Keratinocyte (primary cell): ENCODE measurements at regions not wholly inside any gene's neighbourhood (a gene's known extent, or its start where the extent isn't known, plus 50 kb on each side); places are given as distances from the start of the nearest gene placed in this dataset.

ENCODE experiments used
- DNase-seq: peaks from one replicate; pipeline ENCODE4 v3.0.0-alpha.2; 2011; ENCODE audit warnings: low read depth, missing footprints, low spot score
- FAIRE-seq: peaks from 2 replicates; lab custom pipeline; 2011; peaks lifted over from hg19 to GRCh38; lab: Jason Lieb, UNC
- H2AFZ ChIP-seq: 2 replicates; pipeline ENCODE4 v1.6.0; 2012; ENCODE audit warnings: low read length, control low read depth, inconsistent platforms; ENCODE audit not compliant: control insufficient read depth
- H3K27ac ChIP-seq: 2 replicates; pipeline ENCODE4 v1.5.1; 2011; ENCODE audit warnings: low read length; ENCODE audit not compliant: control insufficient read depth, insufficient read depth
- H3K27me3 ChIP-seq: 3 replicates; pipeline ENCODE4 v1.6.0; 2011; ENCODE audit warnings: low read length; ENCODE audit not compliant: control insufficient read depth, insufficient read depth; ENCODE audit errors: extremely low read depth
- H3K36me3 ChIP-seq, 2 experiments: 2 replicates in 1 of 2; 3 replicates in 1 of 2; pipeline ENCODE4 v1.5.1; 2011; ENCODE audit warnings: low read length in 2 of 2, mild to moderate bottlenecking in 1 of 2; ENCODE audit not compliant: control insufficient read depth in 2 of 2, insufficient read depth in 2 of 2; ENCODE audit errors: extremely low read depth in 1 of 2
- H3K4me1 ChIP-seq: 3 replicates; pipeline ENCODE4 v1.5.1; 2011; ENCODE audit warnings: low read length; ENCODE audit not compliant: control insufficient read depth, insufficient read depth; ENCODE audit errors: extremely low read depth
- H3K4me2 ChIP-seq: 3 replicates; pipeline ENCODE4 v1.6.0; 2011; ENCODE audit warnings: low read depth, low read length; ENCODE audit not compliant: control insufficient read depth, insufficient read depth; ENCODE audit errors: extremely low read depth
- H3K4me3 ChIP-seq, 3 experiments: fragments of 200-600 bp in 1 of 3; sonication (generic) in 1 of 3; 2 replicates in 2 of 3; 3 replicates in 1 of 3; pipeline ENCODE4 v1.5.1; 2011 to 2016; ENCODE audit warnings: low read length in 3 of 3, mild to moderate bottlenecking in 3 of 3, control low read depth in 2 of 3, inconsistent platforms in 1 of 3, low read depth in 1 of 3, mixed read lengths in 1 of 3, mixed run types in 1 of 3, moderate library complexity in 1 of 3; ENCODE audit not compliant: control insufficient read depth in 2 of 3, insufficient read depth in 2 of 3; ENCODE audit errors: extremely low read depth in 1 of 3
- H3K79me2 ChIP-seq: 2 replicates; pipeline ENCODE4 v1.6.0; 2012; ENCODE audit warnings: low read length; ENCODE audit not compliant: control insufficient read depth, insufficient read depth
- H3K9ac ChIP-seq: 3 replicates; pipeline ENCODE4 v1.6.0; 2011; ENCODE audit warnings: low read length; ENCODE audit not compliant: control insufficient read depth, insufficient read depth; ENCODE audit errors: extremely low read depth
- H3K9me1 ChIP-seq: 3 replicates; pipeline ENCODE4 v1.6.0; 2011; ENCODE audit warnings: low read length; ENCODE audit not compliant: control insufficient read depth, insufficient read depth; ENCODE audit errors: extremely low read depth
- H3K9me3 ChIP-seq: 2 replicates; pipeline ENCODE4 v1.5.1; 2012; ENCODE audit warnings: low read depth, low read length; ENCODE audit not compliant: control insufficient read depth
- H4K20me1 ChIP-seq: 3 replicates; pipeline ENCODE4 v1.6.0; 2011; ENCODE audit warnings: low read length; ENCODE audit not compliant: control insufficient read depth, insufficient read depth; ENCODE audit errors: extremely low read depth
- CTCF ChIP-seq, 3 experiments: IDR thresholded peaks in 1 of 3; conservative IDR thresholded peaks in 1 of 3; optimal IDR thresholded peaks in 1 of 3; 2 replicates in 2 of 3; 3 replicates in 1 of 3; pipeline versions ENCODE3 to v1.5.1; 2011; ENCODE audit warnings: low read length in 3 of 3, mild to moderate bottlenecking in 3 of 3, moderate library complexity in 2 of 3, control low read depth in 1 of 3, inconsistent platforms in 1 of 3; ENCODE audit not compliant: insufficient read depth in 2 of 3; ENCODE audit errors: extremely low read depth in 1 of 3
- EZH2 ChIP-seq: IDR thresholded peaks from one replicate; pipeline ENCODE4 v1.6.1; 2012; ENCODE audit warnings: inconsistent platforms, mild to moderate bottlenecking, low read length, moderate library complexity
- dilution Hi-C: fragments of 300-500 bp; cut with MboI; formaldehyde crosslinking; loops from one replicate; pipeline ENCODE4 v1.7.0; 2020; ENCODE audit warnings: low sequenced_read_pairs; ENCODE audit not compliant: extremely low pct_ligation_motif_present

DNA sequence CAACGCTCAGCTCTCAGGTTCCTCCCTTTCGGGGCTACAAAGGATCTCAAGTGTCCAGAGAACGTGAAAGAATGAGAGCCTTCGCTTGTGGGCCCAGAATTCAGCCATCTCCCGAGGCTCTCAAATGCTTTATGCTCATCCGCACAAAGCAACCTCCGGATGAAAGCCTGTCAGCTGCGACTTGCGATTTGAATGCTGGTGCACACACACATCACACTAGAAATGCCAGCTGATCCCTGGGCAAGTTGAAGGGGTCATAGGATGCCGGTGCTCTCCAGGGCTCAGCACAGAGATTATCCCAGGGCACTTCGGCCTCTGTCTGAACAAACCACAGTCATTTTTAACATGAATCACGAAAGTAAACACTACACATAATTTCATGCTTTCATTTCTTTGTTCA is 141.8 kb upstream of the MYT1L start:
- TF ChIP-seq CTCF (optimal IDR thresholded peaks at IDR 0.05 in 1 of 3, IDR thresholded peaks at IDR 0.05 in 1 of 3, conservative IDR thresholded peaks at IDR 0.05 in 1 of 3; ENCODE audit: extremely low read depth in 1 of 3, insufficient read depth in 2 of 3, low read length in 3 of 3) (no peak), EZH2 (no peak)
- H3K79me2 ChIP-seq, result no peaks in the 10 kb centered on the region
- dilution Hi-C loops, result no loop called here

DNA sequence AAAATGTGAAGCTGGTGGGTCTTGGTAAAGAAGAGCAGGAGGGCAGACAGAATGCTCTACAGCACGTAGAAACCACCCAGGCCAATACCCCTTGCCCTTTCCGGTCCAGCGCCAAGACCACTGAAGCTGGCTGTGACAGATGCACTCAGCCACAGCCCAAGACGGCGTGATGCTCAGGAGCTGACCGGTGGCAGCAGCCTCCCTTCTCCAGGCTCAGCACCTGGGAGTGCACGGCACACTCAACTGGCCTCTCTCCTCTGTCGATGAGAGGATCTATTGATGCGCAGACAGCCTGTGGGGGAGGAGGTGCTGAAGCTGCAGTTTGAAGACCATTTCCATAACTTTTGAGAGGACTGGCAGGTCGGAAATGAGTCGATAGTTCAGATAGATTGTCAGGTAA is 141.0 kb upstream of the MYT1L start:
- Histone ChIP-seq H3K4me2 (no peak overlapping the region), H3K36me3 (no peaks in the 10 kb centered on the region), H3K27ac (no peak overlapping the region), H3K9me3 (no peaks in the 10 kb centered on the region), H3K27me3 (no peaks in the 10 kb centered on the region), H3K4me1 (no peaks in the 10 kb centered on the region), H3K4me3 (no peak overlapping the region), H3K79me2 (no peaks in the 10 kb centered on the region), H4K20me1 (no peaks in the 10 kb centered on the region), H3K9ac (no peak overlapping the region), H3K9me1 (no peaks in the 10 kb centered on the region), H2AFZ (no peak overlapping the region)
- no peak for FAIRE-seq
- TF ChIP-seq CTCF (optimal IDR thresholded peaks at IDR 0.05 in 1 of 3, IDR thresholded peaks at IDR 0.05 in 1 of 3, conservative IDR thresholded peaks at IDR 0.05 in 1 of 3; ENCODE audit: extremely low read depth in 1 of 3, insufficient read depth in 2 of 3, low read length in 3 of 3), result no peak
- no peak for TF ChIP-seq EZH2
- DNase-seq, result no peak
- dilution Hi-C loops, result no loop called here

More for the DNA sequence above, 141.8 kb upstream of the MYT1L start:
- Histone ChIP-seq H3K27ac (no peak overlapping the region), H4K20me1 (no peaks in the 10 kb centered on the region), H3K4me3 (no peak overlapping the region), H3K9me1 (no peaks in the 10 kb centered on the region), H3K36me3 (no peaks in the 10 kb centered on the region), H3K4me1 (no peaks in the 10 kb centered on the region), H2AFZ (no peak overlapping the region), H3K4me2 (no peak overlapping the region), H3K9ac (no peak overlapping the region), H3K27me3 (no peaks in the 10 kb centered on the region), H3K9me3 (no peaks in the 10 kb centered on the region)
- FAIRE-seq (no peak), DNase-seq (no peak)
